GM10248 (cell line): ENCODE measurements at regions not wholly inside any gene's neighbourhood (a gene's known extent, or its start where the extent isn't known, plus 50 kb on each side); places are given as distances from the start of the nearest gene placed in this dataset.

Source experiments
- CTCF ChIA-PET: fragments of 300-600 bp; sonication (Branson Sonifier 250); formaldehyde crosslinking; extraction: SDS; loops from one replicate; lab custom pipeline; 2021; ENCODE audit warnings: antibody characterized with exemption; lab: Yijun Ruan, JAX
- POLR2A ChIA-PET: fragments of 350-650 bp; sonication (Branson Sonifier 250); formaldehyde crosslinking; extraction: SDS; loops from one replicate; lab custom pipeline; 2020; ENCODE audit warnings: antibody characterized with exemption; lab: Yijun Ruan, JAX
- DNase-seq: peaks from one replicate; pipeline ENCODE4 v3.0.0; 2012; ENCODE audit errors: extremely low spot score
- TF ChIP-seq, protein P1 (sequence below): IDR thresholded peaks from 2 replicates; pipeline ENCODE4 v1.5.1; 2012; ENCODE audit warnings: mild to moderate bottlenecking, low read depth; ENCODE audit errors: extremely low read depth, missing control alignments, control extremely low read depth

DNA sequence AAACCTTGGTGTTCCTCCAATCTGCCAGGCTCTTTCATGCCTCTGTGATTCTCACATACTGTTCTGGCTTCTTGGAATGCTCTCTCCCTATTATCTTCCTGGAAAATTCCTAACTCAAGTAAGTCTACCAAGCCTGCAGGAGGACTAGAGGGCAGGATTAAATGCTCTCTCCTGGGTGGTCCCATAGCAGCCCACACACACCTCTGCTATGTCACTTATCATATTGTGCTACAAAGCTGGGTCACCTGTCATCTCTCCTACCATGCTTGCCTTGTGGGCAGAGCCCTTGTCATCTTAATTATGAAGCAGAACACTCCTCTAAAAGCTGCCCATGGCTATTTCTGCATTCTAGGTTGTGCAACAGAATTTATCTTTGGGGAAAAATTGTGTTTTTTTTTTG, 344.5 kb upstream of the NOCT start:
- ChIA-PET POLR2A (no interaction called here), CTCF (interaction anchor here (4.1 kb wide), 1 partner anchor 10 kb away, joined by 37 read pairs; no protein-coding TSS in a partner anchor)
- no peak for DNase-seq
- TF ChIP-seq, protein P1, sequence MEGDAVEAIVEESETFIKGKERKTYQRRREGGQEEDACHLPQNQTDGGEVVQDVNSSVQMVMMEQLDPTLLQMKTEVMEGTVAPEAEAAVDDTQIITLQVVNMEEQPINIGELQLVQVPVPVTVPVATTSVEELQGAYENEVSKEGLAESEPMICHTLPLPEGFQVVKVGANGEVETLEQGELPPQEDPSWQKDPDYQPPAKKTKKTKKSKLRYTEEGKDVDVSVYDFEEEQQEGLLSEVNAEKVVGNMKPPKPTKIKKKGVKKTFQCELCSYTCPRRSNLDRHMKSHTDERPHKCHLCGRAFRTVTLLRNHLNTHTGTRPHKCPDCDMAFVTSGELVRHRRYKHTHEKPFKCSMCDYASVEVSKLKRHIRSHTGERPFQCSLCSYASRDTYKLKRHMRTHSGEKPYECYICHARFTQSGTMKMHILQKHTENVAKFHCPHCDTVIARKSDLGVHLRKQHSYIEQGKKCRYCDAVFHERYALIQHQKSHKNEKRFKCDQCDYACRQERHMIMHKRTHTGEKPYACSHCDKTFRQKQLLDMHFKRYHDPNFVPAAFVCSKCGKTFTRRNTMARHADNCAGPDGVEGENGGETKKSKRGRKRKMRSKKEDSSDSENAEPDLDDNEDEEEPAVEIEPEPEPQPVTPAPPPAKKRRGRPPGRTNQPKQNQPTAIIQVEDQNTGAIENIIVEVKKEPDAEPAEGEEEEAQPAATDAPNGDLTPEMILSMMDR = no peak

DNA sequence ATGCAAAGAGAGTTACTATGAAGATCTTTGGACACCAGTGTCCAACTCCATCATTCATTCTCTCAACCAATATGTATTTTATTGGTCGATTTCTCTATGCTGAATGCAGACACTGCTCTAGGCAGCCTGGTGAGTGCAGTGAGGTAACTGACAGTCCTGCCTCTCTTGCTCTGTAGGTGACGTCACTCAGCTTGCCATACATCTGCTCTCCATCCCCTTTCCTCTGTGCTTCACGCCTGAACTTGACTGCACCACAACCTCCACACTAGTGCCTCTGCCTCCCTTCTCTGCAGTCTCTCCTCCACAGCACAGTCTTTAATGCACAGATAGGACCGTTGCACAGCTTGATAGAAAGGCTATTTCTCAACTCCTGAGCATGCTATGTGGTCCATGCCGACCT, 344.9 kb upstream of the NOCT start:
- no peak for DNase-seq
- POLR2A ChIA-PET = no interaction called here
- CTCF ChIA-PET = interaction anchor here (4.1 kb wide), 1 partner anchor 10 kb away, joined by 37 read pairs; no protein-coding TSS in a partner anchor
- TF ChIP-seq, protein P1 = no peak

DNA sequence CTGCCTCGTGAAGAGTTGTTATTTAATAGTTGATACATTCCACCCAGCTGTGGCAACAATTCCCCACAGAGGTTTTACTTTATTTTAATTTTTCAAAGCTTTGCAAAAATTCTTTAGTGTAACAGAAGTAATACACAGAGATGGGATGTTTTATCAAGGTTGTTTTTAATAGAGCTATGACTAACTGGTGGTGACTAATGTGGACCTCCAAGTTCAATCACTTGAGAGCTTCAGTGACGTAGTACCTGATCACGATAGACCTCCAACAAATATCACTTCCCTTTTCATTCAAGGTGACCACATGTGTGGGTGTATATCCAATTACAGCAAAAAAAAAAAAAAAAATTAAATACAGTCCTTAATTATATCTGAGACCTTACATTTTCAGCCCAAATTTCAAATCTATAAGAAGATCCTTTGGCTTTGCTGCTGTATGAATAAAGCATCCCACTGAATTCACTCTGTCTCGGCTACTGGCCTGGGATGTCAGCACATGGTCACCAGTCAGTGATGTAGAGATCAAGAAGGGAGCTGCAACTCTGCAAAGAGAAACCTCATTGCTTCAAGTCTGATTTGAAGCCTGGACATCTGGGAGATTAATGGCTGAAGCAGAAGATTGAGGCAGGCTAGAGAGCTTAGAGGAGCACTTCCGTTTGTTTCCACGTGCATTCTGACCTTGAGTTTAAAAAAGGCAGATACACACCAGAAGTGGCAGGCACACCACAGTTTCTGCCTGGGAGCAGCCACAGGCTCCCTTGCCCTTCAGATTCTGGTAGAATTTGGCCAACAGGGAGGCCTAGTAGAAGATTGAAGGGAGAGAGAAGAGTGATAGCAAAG, 345.9 kb upstream of the NOCT start:
- peak; percentile 32 for DNase-seq
- CTCF ChIA-PET = interaction anchor here (1.1 to 4.1 kb wide), 4 partner anchors 8 to 634 kb away, joined by 3 to 37 read pairs (median 6); no protein-coding TSS in a partner anchor
- TF ChIP-seq, protein P1 = no peak
- POLR2A ChIA-PET = no interaction called here

DNA sequence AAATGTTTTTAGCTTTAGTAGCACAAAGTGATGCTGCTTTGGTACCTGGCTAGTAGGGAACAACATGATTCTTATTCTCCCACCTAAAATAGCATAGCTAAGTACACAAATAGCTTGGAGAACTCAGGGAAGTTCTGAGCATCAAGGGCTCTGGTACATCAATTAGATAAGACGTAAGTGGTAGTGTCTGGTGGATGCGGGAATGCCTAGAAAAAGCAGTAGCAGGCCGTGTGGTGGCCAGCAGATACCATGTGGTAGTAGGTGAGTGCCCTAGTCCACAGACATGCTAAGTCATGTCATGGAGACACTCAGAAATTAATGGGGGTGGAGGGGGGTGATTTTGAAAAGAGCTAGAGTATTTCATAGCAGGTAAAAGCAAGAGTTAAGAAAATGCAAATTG, 347.3 kb upstream of the NOCT start:
- TF ChIP-seq, protein P1 = no peak
- CTCF ChIA-PET = interaction anchor here (0.9 to 4.1 kb wide), 4 partner anchors 10 to 187 kb away, joined by 3 to 37 read pairs (median 6); no protein-coding TSS in a partner anchor
- no peak for DNase-seq
- POLR2A ChIA-PET = no interaction called here

DNA sequence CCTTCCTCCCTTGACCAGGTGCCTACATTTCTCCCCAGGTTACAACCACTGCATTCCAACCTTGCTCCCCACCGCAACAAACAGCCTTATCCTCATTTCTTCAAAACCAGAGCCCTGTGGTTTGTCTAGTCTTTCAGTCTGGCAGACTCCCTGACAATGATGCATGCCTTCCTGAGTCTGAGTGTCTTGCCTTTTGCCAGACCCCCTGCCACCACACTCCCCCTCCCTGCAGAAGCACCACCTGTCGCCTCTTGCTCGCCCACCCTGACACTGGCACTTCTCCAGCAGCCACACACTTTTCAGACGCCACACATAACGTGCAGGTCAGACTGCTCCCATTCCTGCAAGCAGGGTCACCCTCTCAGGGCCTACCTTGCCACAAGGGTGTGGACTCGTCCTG, 349.2 kb upstream of the NOCT start:
- CTCF ChIA-PET = interaction anchor here (1.2 to 2.5 kb wide), 2 partner anchors 11 to 15 kb away, joined by 3 to 15 read pairs; no protein-coding TSS in a partner anchor
- POLR2A ChIA-PET = no interaction called here
- no peak for DNase-seq
- TF ChIP-seq, protein P1 = no peak

DNA sequence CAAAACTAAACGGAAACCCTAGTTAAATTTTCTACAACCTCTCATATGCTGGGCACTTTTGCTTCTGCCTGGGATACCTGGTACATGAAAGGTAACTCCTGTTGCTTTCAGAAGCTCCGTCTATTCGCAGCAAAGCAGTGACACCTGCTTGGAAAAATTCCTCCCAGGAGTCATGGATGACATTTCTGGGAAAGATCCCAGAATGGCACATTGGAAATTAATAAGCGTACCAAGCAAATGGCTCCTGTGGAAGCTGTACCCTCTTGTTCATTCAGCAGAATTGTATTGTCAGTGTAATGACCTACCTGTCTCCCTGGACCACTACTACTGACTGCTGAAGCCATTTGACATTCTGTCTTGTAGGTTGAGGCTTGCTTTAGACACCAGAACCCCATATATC, 349.7 kb upstream of the NOCT start:
- ChIA-PET CTCF (interaction anchor here (1.2 to 2.5 kb wide), 3 partner anchors 10 to 15 kb away, joined by 3 to 15 read pairs (median 5); no protein-coding TSS in a partner anchor), POLR2A (no interaction called here)
- no peak for DNase-seq
- TF ChIP-seq, protein P1 = no peak
